ENCODE measurements at regions not wholly inside any gene's neighbourhood (a gene's known extent, or its start where the extent isn't known, plus 50 kb on each side); places are given as distances from the start of the nearest gene placed in this dataset.

GRCh38 chr13:55550624-55551023 lies 1590.1 kb upstream of the PRR20A start:
- no peak for TF ChIP-seq EZH2 (IDR thresholded peaks at IDR 0.05; ENCODE audit: low read length, missing control alignments)
- TF ChIP-seq CTCF (conservative IDR thresholded peaks at IDR 0.05 in 1 of 2, IDR thresholded peaks at IDR 0.05 in 1 of 2; ENCODE audit: low read depth in 1 of 2, low read length in 2 of 2), result no peak

GRCh38 chr13:55553701-55554100 lies 1587.0 kb upstream of the PRR20A start:
- Histone ChIP-seq H3K36me3 (ENCODE audit: control insufficient read depth, insufficient read depth, low read length) (no peaks in the 10 kb centered on the region), H4K20me1 (ENCODE audit: control insufficient read depth, extremely low read depth, insufficient read depth, low read length) (no peaks in the 10 kb centered on the region), H3K9me3 (ENCODE audit: control insufficient read depth, insufficient read depth, low read depth, low read length) (no peaks in the 10 kb centered on the region), H2AFZ (ENCODE audit: low read length) (no peak overlapping the region), H3K4me3 (replicated peaks in 1 of 4; ENCODE audit: control extremely low read depth in 1 of 4, insufficient read depth in 1 of 4, low read depth in 3 of 4, low read length in 4 of 4) (no peak overlapping the region), H3K27ac (ENCODE audit: insufficient read depth, low read length) (no peak overlapping the region), H3K79me2 (ENCODE audit: control insufficient read depth, insufficient read depth, low read length) (no peaks in the 10 kb centered on the region), H3K27me3 (ENCODE audit: control insufficient read depth, insufficient read depth, low read length) (no peaks in the 10 kb centered on the region), H3K4me1 (ENCODE audit: control insufficient read depth, extremely low read depth, insufficient read depth, low read length) (no peaks in the 10 kb centered on the region), H3K4me2 (ENCODE audit: extremely low read depth, insufficient read depth, low read length) (no peak overlapping the region), H3K9ac (ENCODE audit: insufficient read depth, low read length) (no peak overlapping the region)
- TF ChIP-seq EZH2 (IDR thresholded peaks at IDR 0.05; ENCODE audit: low read length, missing control alignments) (no peak), CTCF (conservative IDR thresholded peaks at IDR 0.05 in 1 of 2, IDR thresholded peaks at IDR 0.05 in 1 of 2; ENCODE audit: low read depth in 1 of 2, low read length in 2 of 2) (no peak)
- DNase-seq (ENCODE audit: low read depth in 2 of 2), result no peak

More at GRCh38 chr13:55550624-55551023, 1590.1 kb upstream of the PRR20A start:
- Histone ChIP-seq H3K79me2 (ENCODE audit: control insufficient read depth, insufficient read depth, low read length) (no peaks in the 10 kb centered on the region), H3K4me1 (ENCODE audit: control insufficient read depth, extremely low read depth, insufficient read depth, low read length) (no peaks in the 10 kb centered on the region), H3K4me2 (ENCODE audit: extremely low read depth, insufficient read depth, low read length) (no peak overlapping the region), H3K27ac (ENCODE audit: insufficient read depth, low read length) (no peak overlapping the region), H3K36me3 (ENCODE audit: control insufficient read depth, insufficient read depth, low read length) (no peaks in the 10 kb centered on the region), H3K27me3 (ENCODE audit: control insufficient read depth, insufficient read depth, low read length) (no peaks in the 10 kb centered on the region), H2AFZ (ENCODE audit: low read length) (no peak overlapping the region), H3K9me3 (ENCODE audit: control insufficient read depth, insufficient read depth, low read depth, low read length) (no peaks in the 10 kb centered on the region), H3K9ac (ENCODE audit: insufficient read depth, low read length) (no peak overlapping the region), H3K4me3 (replicated peaks in 1 of 4; ENCODE audit: control extremely low read depth in 1 of 4, insufficient read depth in 1 of 4, low read depth in 3 of 4, low read length in 4 of 4) (no peak overlapping the region), H4K20me1 (ENCODE audit: control insufficient read depth, extremely low read depth, insufficient read depth, low read length) (no peaks in the 10 kb centered on the region)
- DNase-seq (ENCODE audit: low read depth in 2 of 2), result no peak

GRCh38 chr13:55554741-55555140 lies 1586.0 kb upstream of the PRR20A start:
- no peak overlapping the region for H3K4me2 ChIP-seq (ENCODE audit: extremely low read depth, insufficient read depth, low read length)
- H3K4me3 ChIP-seq (replicated peaks in 1 of 4; ENCODE audit: control extremely low read depth in 1 of 4, insufficient read depth in 1 of 4, low read depth in 3 of 4, low read length in 4 of 4), result no peak overlapping the region
- no peak for TF ChIP-seq CTCF (conservative IDR thresholded peaks at IDR 0.05 in 1 of 2, IDR thresholded peaks at IDR 0.05 in 1 of 2; ENCODE audit: low read depth in 1 of 2, low read length in 2 of 2)
- no peak for TF ChIP-seq EZH2 (IDR thresholded peaks at IDR 0.05; ENCODE audit: low read length, missing control alignments)
- H3K4me1 ChIP-seq (ENCODE audit: control insufficient read depth, extremely low read depth, insufficient read depth, low read length), result no peaks in the 10 kb centered on the region
- H3K27me3 ChIP-seq (ENCODE audit: control insufficient read depth, insufficient read depth, low read length), result no peaks in the 10 kb centered on the region
- no peak overlapping the region for H3K9ac ChIP-seq (ENCODE audit: insufficient read depth, low read length)
- H4K20me1 ChIP-seq (ENCODE audit: control insufficient read depth, extremely low read depth, insufficient read depth, low read length), result no peaks in the 10 kb centered on the region
- H3K36me3 ChIP-seq (ENCODE audit: control insufficient read depth, insufficient read depth, low read length), result no peaks in the 10 kb centered on the region
- H2AFZ ChIP-seq (ENCODE audit: low read length), result no peak overlapping the region
- H3K9me3 ChIP-seq (ENCODE audit: control insufficient read depth, insufficient read depth, low read depth, low read length), result no peaks in the 10 kb centered on the region
- H3K79me2 ChIP-seq (ENCODE audit: control insufficient read depth, insufficient read depth, low read length), result no peaks in the 10 kb centered on the region
- DNase-seq (ENCODE audit: low read depth in 2 of 2), result no peak
- no peak overlapping the region for H3K27ac ChIP-seq (ENCODE audit: insufficient read depth, low read length)
